GM12878 (cell line): ENCODE measurements at regions not wholly inside any gene's neighbourhood (a gene's known extent, or its start where the extent isn't known, plus 50 kb on each side); places are given as distances from the start of the nearest gene placed in this dataset.

Source experiments
- ATAC-seq: fragments of 200-7000 bp; cut with Tn5 transposase; 3 replicates; pipeline ENCODE4 v1.9.1; 2020; ENCODE audit warnings: mild to moderate bottlenecking, moderate library complexity
- BruUV-seq: library from RNA; stranded (reverse); fragments of 400-500 nt; replicated peaks from 2 replicates; lab custom pipeline; 2021; lab: Mats Ljungman, UMichigan
- CTCF ChIA-PET: fragments of 300-600 bp; sonication (Branson Sonifier 250); formaldehyde crosslinking; extraction: SDS; loops from one replicate; lab custom pipeline; 2021; ENCODE audit warnings: inconsistent platforms; lab: Yijun Ruan, JAX
- POLR2A ChIA-PET: fragments of 350-600 bp; formaldehyde crosslinking; extraction: SDS; loops from one replicate; lab custom pipeline; 2021; ENCODE audit warnings: inconsistent platforms; lab: Charles Lee
- RAD21 ChIA-PET: fragments of 300-600 bp; sonication (Branson Sonifier 250); formaldehyde crosslinking; loops from one replicate; lab custom pipeline; 2023; ENCODE audit warnings: antibody characterized with exemption; ENCODE audit not compliant: unreplicated experiment; lab: Charles Lee
- SMC1A ChIA-PET: fragments of 300-600 bp; sonication (Branson Sonifier 250); formaldehyde crosslinking; loops from one replicate; lab custom pipeline; 2023; ENCODE audit not compliant: unreplicated experiment, uncharacterized antibody; lab: Charles Lee
- DNase-seq: peaks from one replicate; pipeline ENCODE4 v3.0.0-alpha.2; 2011; ENCODE audit warnings: low read depth, low spot score
- FAIRE-seq: peaks from 3 replicates; lab custom pipeline; 2011; peaks lifted over from hg19 to GRCh38; lab: Jason Lieb, UNC
- H2AFZ ChIP-seq: 2 replicates; pipeline ENCODE4 v1.6.0; 2011; ENCODE audit warnings: low read depth, low read length, control low read depth; ENCODE audit not compliant: control insufficient read depth
- H3K27ac ChIP-seq: 2 replicates; pipeline ENCODE4 v1.5.1; 2011; ENCODE audit warnings: control low read depth; ENCODE audit not compliant: control insufficient read depth, insufficient read depth
- H3K27me3 ChIP-seq, 2 experiments: replicated peaks in 1 of 2; 2 replicates each; pipeline versions ENCODE4 v1.6.0 to v1.6.1; 2011; ENCODE audit warnings: low read length in 1 of 2; ENCODE audit not compliant: control insufficient read depth in 2 of 2, insufficient read depth in 2 of 2
- H3K36me3 ChIP-seq, 2 experiments: 2 replicates each; pipeline ENCODE4 v1.5.1; 2011; ENCODE audit warnings: low read length in 1 of 2; ENCODE audit not compliant: control insufficient read depth in 2 of 2, insufficient read depth in 2 of 2
- H3K4me1 ChIP-seq: 2 replicates; pipeline ENCODE4 v1.6.1; 2011; ENCODE audit warnings: mild to moderate bottlenecking, low read length, moderate library complexity, mixed read lengths; ENCODE audit not compliant: control insufficient read depth, insufficient read depth
- H3K4me2 ChIP-seq: 2 replicates; pipeline ENCODE4 v1.6.0; 2011; ENCODE audit warnings: control low read depth; ENCODE audit not compliant: control insufficient read depth, insufficient read depth
- H3K4me3 ChIP-seq: fragments of 200-600 bp; sonication (generic); 2 replicates; pipeline ENCODE4 v1.5.1; 2016
- H3K79me2 ChIP-seq: 2 replicates; pipeline ENCODE4 v1.6.0; 2011; ENCODE audit warnings: low read length; ENCODE audit not compliant: control insufficient read depth, insufficient read depth
- H3K9ac ChIP-seq: 2 replicates; pipeline ENCODE4 v1.8.0; 2011; ENCODE audit warnings: low read length, control low read depth, mixed read lengths; ENCODE audit not compliant: control insufficient read depth, insufficient read depth
- H3K9me3 ChIP-seq: replicated peaks from 3 replicates; pipeline ENCODE4 v1.5.1; 2011; ENCODE audit warnings: mild to moderate bottlenecking, low read length; ENCODE audit not compliant: control insufficient read depth, insufficient read depth
- H4K20me1 ChIP-seq: 2 replicates; pipeline ENCODE4 v1.6.0; 2011; ENCODE audit not compliant: control insufficient read depth, insufficient read depth
- CBX5 ChIP-seq: sonication (generic); IDR thresholded peaks from 2 replicates; pipeline ENCODE4 v1.6.1; 2016; ENCODE audit warnings: low read depth, moderate library complexity, mild to moderate bottlenecking, inconsistent platforms
- GATAD2B ChIP-seq: fragments of 450-650 bp; conservative IDR thresholded peaks from 2 replicates; pipeline ENCODE4 v1.6.1; 2017; ENCODE audit warnings: low read depth, mild to moderate bottlenecking, moderate library complexity
- IRF4 ChIP-seq: IDR thresholded peaks from 2 replicates; pipeline ENCODE4 v1.6.1; 2011; ENCODE audit warnings: low read depth, low read length
- MEF2A ChIP-seq: IDR thresholded peaks from 2 replicates; pipeline ENCODE4 v1.6.1; 2011; ENCODE audit warnings: low read depth, mild to moderate bottlenecking, low read length, moderate library complexity; ENCODE audit not compliant: insufficient read depth
- NFYB ChIP-seq: IDR thresholded peaks from 2 replicates; pipeline ENCODE4 v1.6.1; 2011; ENCODE audit warnings: low read depth, mild to moderate bottlenecking, low read length, improper control_type of control experiment, moderate library complexity; ENCODE audit not compliant: insufficient read depth
- PAX8 ChIP-seq: fragments of 450-650 bp; IDR thresholded peaks from 2 replicates; pipeline ENCODE4 v1.6.1; 2017; ENCODE audit warnings: mild to moderate bottlenecking, moderate library complexity
- RAD21 ChIP-seq: IDR thresholded peaks from 2 replicates; pipeline ENCODE4 v1.6.1; 2011; ENCODE audit warnings: mild to moderate bottlenecking, low read depth, low read length, moderate library complexity; ENCODE audit not compliant: insufficient read depth
- STAT3 ChIP-seq: IDR thresholded peaks from 2 replicates; pipeline ENCODE4 v1.6.1; 2011; ENCODE audit warnings: low read depth, low read length, improper control_type of control experiment
- TARDBP ChIP-seq: IDR thresholded peaks from 2 replicates; pipeline ENCODE4 v1.6.1; 2016; ENCODE audit warnings: borderline replicate concordance
- YBX1 ChIP-seq: fragments of 450-650 bp; IDR thresholded peaks from 2 replicates; pipeline ENCODE4 v1.6.1; 2016; ENCODE audit warnings: antibody characterized with exemption
- WGBS: methylation state at CpG from one replicate; pipeline ENCODE4 v1.1.6; 2016; ENCODE audit warnings: low lambda C conversion rate; ENCODE audit not compliant: insufficient replicate concordance, insufficient coverage; ENCODE audit errors: missing lambda C conversion rate; 5-methylcytosine and 5-hydroxymethylcytosine counted together
- in situ Hi-C: fragments of 300-500 bp; cut with MboI; formaldehyde crosslinking; loops from 9 replicates; pipeline ENCODE4 v1.14.3; 2018; ENCODE audit warnings: mixed read lengths
- intact Hi-C: fragments of 100-400 bp; cut with micrococcal nuclease; formaldehyde crosslinking; loops from one replicate; pipeline ENCODE4 v1.14.2; 2022; ENCODE audit not compliant: unreplicated experiment
- TF ChIP-seq, protein P1 (sequence below): fragments of 450-650 bp; IDR thresholded peaks from 2 replicates; pipeline ENCODE4 v1.6.1; 2017; ENCODE audit warnings: mild to moderate bottlenecking, low read depth, inconsistent platforms; ENCODE audit not compliant: poor library complexity, severe bottlenecking
- TF ChIP-seq, protein P2 (sequence below): IDR thresholded peaks from 2 replicates; pipeline ENCODE4 v1.6.1; 2012; ENCODE audit warnings: improper control_type of control experiment, low read depth, low read length; ENCODE audit not compliant: insufficient replicate concordance
- TF ChIP-seq, protein P3 (sequence below): fragments of 450-650 bp; IDR thresholded peaks from 2 replicates; pipeline ENCODE4 v1.6.1; 2014; ENCODE audit warnings: mild to moderate bottlenecking
- TF ChIP-seq, protein P4 (sequence below): fragments of 450-650 bp; formaldehyde crosslinking; IDR thresholded peaks from 2 replicates; pipeline ENCODE4 v1.5.0; 2022; ENCODE audit warnings: mild to moderate bottlenecking, missing genetic modification characterization

DNA sequence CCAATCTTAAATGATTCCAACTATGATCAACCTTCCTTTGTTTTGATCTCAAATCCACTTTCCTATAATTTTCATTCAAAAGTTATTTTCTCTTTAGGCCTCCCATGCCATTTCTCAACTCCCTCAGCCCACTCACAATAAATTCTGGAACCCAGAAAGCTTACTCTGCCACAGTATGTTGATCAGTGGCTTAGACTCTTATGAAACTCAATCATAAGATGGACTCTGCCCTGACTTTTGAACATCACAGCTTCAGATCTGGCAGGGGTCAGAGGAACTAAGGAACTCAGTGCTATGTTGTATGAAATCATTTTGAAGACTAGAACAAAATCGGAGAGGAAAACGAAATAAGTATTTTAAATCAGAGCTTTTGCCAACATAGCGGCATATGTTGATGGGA, 59.8 kb upstream of the LGALSL start:
- RAD21 ChIA-PET, result no interaction called here
- FAIRE-seq (no peak), ATAC-seq (no peak), DNase-seq (no peak)
- BruUV-seq, result no TSS peak
- SMC1A ChIA-PET, result no interaction called here
- Histone ChIP-seq H3K79me2 (no peaks in the 10 kb centered on the region), H4K20me1 (no peaks in the 10 kb centered on the region), H3K4me2 (no peak overlapping the region), H3K36me3 (no peaks in the 10 kb centered on the region), H3K9ac (no peak overlapping the region), H3K9me3 (no peaks in the 10 kb centered on the region; the same call in 2 of the 3 replicates), H2AFZ (no peak overlapping the region), H3K27me3 (no peaks in the 10 kb centered on the region), H3K4me3 (no peak overlapping the region), H3K27ac (no peak overlapping the region), H3K4me1 (peaks cover 7% of the 10 kb centered on the region; the same call in 1 of the 2 replicates)
- 39% methylated on average over 3 of the region's 3 CpGs for WGBS
- in situ Hi-C loops (no loop called here), intact Hi-C loops (no loop called here)
- CTCF ChIA-PET, result interaction anchor here (0.7 kb wide), 1 partner anchor 94 kb away, joined by 4 read pairs; no protein-coding TSS in a partner anchor
- POLR2A ChIA-PET, result no interaction called here
- TF ChIP-seq, protein P1, sequence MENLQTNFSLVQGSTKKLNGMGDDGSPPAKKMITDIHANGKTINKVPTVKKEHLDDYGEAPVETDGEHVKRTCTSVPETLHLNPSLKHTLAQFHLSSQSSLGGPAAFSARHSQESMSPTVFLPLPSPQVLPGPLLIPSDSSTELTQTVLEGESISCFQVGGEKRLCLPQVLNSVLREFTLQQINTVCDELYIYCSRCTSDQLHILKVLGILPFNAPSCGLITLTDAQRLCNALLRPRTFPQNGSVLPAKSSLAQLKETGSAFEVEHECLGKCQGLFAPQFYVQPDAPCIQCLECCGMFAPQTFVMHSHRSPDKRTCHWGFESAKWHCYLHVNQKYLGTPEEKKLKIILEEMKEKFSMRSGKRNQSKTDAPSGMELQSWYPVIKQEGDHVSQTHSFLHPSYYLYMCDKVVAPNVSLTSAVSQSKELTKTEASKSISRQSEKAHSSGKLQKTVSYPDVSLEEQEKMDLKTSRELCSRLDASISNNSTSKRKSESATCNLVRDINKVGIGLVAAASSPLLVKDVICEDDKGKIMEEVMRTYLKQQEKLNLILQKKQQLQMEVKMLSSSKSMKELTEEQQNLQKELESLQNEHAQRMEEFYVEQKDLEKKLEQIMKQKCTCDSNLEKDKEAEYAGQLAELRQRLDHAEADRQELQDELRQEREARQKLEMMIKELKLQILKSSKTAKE, result no peak
- no peak for TF ChIP-seq CBX5
- TF ChIP-seq, protein P2, sequence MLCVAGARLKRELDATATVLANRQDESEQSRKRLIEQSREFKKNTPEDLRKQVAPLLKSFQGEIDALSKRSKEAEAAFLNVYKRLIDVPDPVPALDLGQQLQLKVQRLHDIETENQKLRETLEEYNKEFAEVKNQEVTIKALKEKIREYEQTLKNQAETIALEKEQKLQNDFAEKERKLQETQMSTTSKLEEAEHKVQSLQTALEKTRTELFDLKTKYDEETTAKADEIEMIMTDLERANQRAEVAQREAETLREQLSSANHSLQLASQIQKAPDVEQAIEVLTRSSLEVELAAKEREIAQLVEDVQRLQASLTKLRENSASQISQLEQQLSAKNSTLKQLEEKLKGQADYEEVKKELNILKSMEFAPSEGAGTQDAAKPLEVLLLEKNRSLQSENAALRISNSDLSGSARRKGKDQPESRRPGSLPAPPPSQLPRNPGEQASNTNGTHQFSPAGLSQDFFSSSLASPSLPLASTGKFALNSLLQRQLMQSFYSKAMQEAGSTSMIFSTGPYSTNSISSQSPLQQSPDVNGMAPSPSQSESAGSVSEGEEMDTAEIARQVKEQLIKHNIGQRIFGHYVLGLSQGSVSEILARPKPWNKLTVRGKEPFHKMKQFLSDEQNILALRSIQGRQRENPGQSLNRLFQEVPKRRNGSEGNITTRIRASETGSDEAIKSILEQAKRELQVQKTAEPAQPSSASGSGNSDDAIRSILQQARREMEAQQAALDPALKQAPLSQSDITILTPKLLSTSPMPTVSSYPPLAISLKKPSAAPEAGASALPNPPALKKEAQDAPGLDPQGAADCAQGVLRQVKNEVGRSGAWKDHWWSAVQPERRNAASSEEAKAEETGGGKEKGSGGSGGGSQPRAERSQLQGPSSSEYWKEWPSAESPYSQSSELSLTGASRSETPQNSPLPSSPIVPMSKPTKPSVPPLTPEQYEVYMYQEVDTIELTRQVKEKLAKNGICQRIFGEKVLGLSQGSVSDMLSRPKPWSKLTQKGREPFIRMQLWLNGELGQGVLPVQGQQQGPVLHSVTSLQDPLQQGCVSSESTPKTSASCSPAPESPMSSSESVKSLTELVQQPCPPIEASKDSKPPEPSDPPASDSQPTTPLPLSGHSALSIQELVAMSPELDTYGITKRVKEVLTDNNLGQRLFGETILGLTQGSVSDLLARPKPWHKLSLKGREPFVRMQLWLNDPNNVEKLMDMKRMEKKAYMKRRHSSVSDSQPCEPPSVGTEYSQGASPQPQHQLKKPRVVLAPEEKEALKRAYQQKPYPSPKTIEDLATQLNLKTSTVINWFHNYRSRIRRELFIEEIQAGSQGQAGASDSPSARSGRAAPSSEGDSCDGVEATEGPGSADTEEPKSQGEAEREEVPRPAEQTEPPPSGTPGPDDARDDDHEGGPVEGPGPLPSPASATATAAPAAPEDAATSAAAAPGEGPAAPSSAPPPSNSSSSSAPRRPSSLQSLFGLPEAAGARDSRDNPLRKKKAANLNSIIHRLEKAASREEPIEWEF, result no peak
- TF ChIP-seq IRF4, result no peak
- TF ChIP-seq, protein P3, sequence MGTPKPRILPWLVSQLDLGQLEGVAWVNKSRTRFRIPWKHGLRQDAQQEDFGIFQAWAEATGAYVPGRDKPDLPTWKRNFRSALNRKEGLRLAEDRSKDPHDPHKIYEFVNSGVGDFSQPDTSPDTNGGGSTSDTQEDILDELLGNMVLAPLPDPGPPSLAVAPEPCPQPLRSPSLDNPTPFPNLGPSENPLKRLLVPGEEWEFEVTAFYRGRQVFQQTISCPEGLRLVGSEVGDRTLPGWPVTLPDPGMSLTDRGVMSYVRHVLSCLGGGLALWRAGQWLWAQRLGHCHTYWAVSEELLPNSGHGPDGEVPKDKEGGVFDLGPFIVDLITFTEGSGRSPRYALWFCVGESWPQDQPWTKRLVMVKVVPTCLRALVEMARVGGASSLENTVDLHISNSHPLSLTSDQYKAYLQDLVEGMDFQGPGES, result no peak
- TF ChIP-seq YBX1, result no peak
- no peak for TF ChIP-seq NFYB
- TF ChIP-seq STAT3, result no peak
- TF ChIP-seq, protein P4, sequence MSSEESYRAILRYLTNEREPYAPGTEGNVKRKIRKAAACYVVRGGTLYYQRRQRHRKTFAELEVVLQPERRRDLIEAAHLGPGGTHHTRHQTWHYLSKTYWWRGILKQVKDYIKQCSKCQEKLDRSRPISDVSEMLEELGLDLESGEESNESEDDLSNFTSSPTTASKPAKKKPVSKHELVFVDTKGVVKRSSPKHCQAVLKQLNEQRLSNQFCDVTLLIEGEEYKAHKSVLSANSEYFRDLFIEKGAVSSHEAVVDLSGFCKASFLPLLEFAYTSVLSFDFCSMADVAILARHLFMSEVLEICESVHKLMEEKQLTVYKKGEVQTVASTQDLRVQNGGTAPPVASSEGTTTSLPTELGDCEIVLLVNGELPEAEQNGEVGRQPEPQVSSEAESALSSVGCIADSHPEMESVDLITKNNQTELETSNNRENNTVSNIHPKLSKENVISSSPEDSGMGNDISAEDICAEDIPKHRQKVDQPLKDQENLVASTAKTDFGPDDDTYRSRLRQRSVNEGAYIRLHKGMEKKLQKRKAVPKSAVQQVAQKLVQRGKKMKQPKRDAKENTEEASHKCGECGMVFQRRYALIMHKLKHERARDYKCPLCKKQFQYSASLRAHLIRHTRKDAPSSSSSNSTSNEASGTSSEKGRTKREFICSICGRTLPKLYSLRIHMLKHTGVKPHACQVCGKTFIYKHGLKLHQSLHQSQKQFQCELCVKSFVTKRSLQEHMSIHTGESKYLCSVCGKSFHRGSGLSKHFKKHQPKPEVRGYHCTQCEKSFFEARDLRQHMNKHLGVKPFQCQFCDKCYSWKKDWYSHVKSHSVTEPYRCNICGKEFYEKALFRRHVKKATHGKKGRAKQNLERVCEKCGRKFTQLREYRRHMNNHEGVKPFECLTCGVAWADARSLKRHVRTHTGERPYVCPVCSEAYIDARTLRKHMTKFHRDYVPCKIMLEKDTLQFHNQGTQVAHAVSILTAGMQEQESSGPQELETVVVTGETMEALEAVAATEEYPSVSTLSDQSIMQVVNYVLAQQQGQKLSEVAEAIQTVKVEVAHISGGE (CRISPR knock-in tag), result no peak
- TF ChIP-seq TARDBP, result no peak
- no peak for TF ChIP-seq RAD21
- no peak for TF ChIP-seq PAX8
- TF ChIP-seq GATAD2B, result no peak
- TF ChIP-seq MEF2A, result no peak
